Vagina (tissue), 2 donors: ENCODE measurements at regions not wholly inside any gene's neighbourhood (a gene's known extent, or its start where the extent isn't known, plus 50 kb on each side); places are given as distances from the start of the nearest gene placed in this dataset.

Experiments used
- DNase-seq, 2 donors: peaks; one replicate each; pipeline ENCODE4 v3.0.0-alpha.2; 2017; ENCODE audit errors: extremely low spot score in 2 of 2
- H3K27ac ChIP-seq: fragments of 200-600 bp; sonication (generic); one replicate; pipeline ENCODE4 v1.5.1; 2019
- H3K27me3 ChIP-seq: fragments of 200-600 bp; sonication (generic); one replicate; pipeline ENCODE4 v1.5.1; 2019
- H3K36me3 ChIP-seq, 2 donors: fragments of 200-600 bp; sonication (generic); one replicate each; pipeline ENCODE4 v1.5.1; 2017 to 2019
- H3K4me1 ChIP-seq: fragments of 200-600 bp; sonication (generic); one replicate; pipeline ENCODE4 v1.5.1; 2019
- H3K4me3 ChIP-seq, 2 donors: fragments of 200-600 bp; sonication (generic); 1 replicate in 1 of 2; 2 replicates in 1 of 2; pipeline ENCODE4 v1.5.1; 2016 to 2019
- H3K9me3 ChIP-seq: fragments of 200-600 bp; sonication (generic); one replicate; pipeline ENCODE4 v1.5.1; 2019
- CTCF ChIP-seq, 3 experiments: fragments of 450-650 bp in 2 of 3; fragments of 200-600 bp in 1 of 3; sonication (generic) in 1 of 3; IDR thresholded peaks; one replicate each; pipeline ENCODE4 v1.5.1; 2017 to 2019; ENCODE audit warnings: antibody characterized with exemption in 3 of 3, mild to moderate bottlenecking in 2 of 3, moderate library complexity in 2 of 3
- POLR2A ChIP-seq, 2 donors: fragments of 450-650 bp; IDR thresholded peaks; one replicate each; pipeline ENCODE4 v1.6.1; 2017; ENCODE audit warnings: antibody characterized with exemption in 2 of 2, mild to moderate bottlenecking in 2 of 2, moderate library complexity in 2 of 2
- POLR2AphosphoS5 ChIP-seq, 2 donors: sonication (generic); formaldehyde crosslinking; IDR thresholded peaks; one replicate each; pipeline ENCODE4 v1.9.0; 2017; ENCODE audit warnings: antibody characterized with exemption in 2 of 2, mild to moderate bottlenecking in 2 of 2, low read depth in 1 of 2; ENCODE audit not compliant: insufficient read depth in 1 of 2
- intact Hi-C: fragments of 100-400 bp; cut with DNase I; formaldehyde crosslinking; loops from one replicate; pipeline ENCODE4 v1.15.1; 2023

DNA sequence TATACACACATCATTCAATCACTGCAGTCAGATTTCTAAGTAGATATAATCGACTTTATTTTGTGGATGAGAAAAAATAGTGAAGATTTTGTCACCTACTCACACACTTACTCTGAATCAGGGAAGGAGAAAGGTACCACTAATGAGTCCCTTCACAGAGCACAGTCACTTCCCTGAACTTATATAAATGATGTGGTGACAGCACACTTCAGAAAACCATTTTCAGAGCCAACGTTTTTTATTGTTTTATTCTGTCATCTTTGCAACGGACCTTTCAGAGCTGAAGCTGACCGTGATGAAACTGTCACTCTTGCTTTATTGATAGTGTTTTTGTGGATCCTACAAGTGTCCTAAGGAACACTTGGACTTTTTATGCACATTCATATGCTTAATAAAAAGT is 956.6 kb downstream of the SQOR start:
- Histone ChIP-seq H3K4me3 (no peak overlapping the region), H3K27me3 (no peaks in the 10 kb centered on the region), H3K4me1 (no peaks in the 10 kb centered on the region), H3K36me3 (no peaks in the 10 kb centered on the region), H3K27ac (no peak overlapping the region), H3K9me3 (no peaks in the 10 kb centered on the region)
- intact Hi-C loops, result no loop called here
- DNase-seq, result no peak
- TF ChIP-seq POLR2A (IDR thresholded peaks at IDR 0.05) (no peak), POLR2AphosphoS5 (IDR thresholded peaks at IDR 0.05; ENCODE audit: insufficient read depth in 1 of 2, low read depth in 1 of 2) (no peak), CTCF (IDR thresholded peaks at IDR 0.05) (no peak)

- no peaks in the 10 kb centered on the region for H3K36me3 ChIP-seq
- H3K27ac ChIP-seq, result no peak overlapping the region
- no peak overlapping the region for H3K4me3 ChIP-seq
- TF ChIP-seq POLR2A (IDR thresholded peaks at IDR 0.05) (no peak), CTCF (IDR thresholded peaks at IDR 0.05) (no peak), POLR2AphosphoS5 (IDR thresholded peaks at IDR 0.05; ENCODE audit: insufficient read depth in 1 of 2, low read depth in 1 of 2) (no peak)
- DNase-seq, result no peak
- H3K4me1 ChIP-seq, result no peaks in the 10 kb centered on the region
- no peaks in the 10 kb centered on the region for H3K27me3 ChIP-seq
- intact Hi-C loops, result no loop called here
- H3K9me3 ChIP-seq, result no peaks in the 10 kb centered on the region
Observed at GRCh38 chr15:46595016-46595415, 960.2 kb downstream of the SQOR start.

- Histone ChIP-seq H3K27me3 (no peaks in the 10 kb centered on the region), H3K36me3 (no peaks in the 10 kb centered on the region), H3K9me3 (no peaks in the 10 kb centered on the region), H3K4me3 (no peak overlapping the region), H3K4me1 (no peaks in the 10 kb centered on the region), H3K27ac (no peak overlapping the region)
- intact Hi-C loops, result no loop called here
- TF ChIP-seq POLR2AphosphoS5 (IDR thresholded peaks at IDR 0.05; ENCODE audit: insufficient read depth in 1 of 2, low read depth in 1 of 2), result no peak
- TF ChIP-seq POLR2A (IDR thresholded peaks at IDR 0.05), result no peak
- no peak for TF ChIP-seq CTCF (IDR thresholded peaks at IDR 0.05)
- DNase-seq, result no peak
Observed at GRCh38 chr15:46607077-46607476, 972.2 kb downstream of the SQOR start.

GRCh38 chr15:46616033-46616432 is 981.2 kb downstream of the SQOR start:
- Histone ChIP-seq H3K27ac (no peak overlapping the region), H3K9me3 (no peaks in the 10 kb centered on the region), H3K27me3 (no peaks in the 10 kb centered on the region), H3K4me3 (no peak overlapping the region), H3K36me3 (no peaks in the 10 kb centered on the region), H3K4me1 (no peaks in the 10 kb centered on the region)
- DNase-seq, result no peak
- intact Hi-C loops, result no loop called here
- TF ChIP-seq CTCF (IDR thresholded peaks at IDR 0.05) (no peak), POLR2A (IDR thresholded peaks at IDR 0.05) (no peak), POLR2AphosphoS5 (IDR thresholded peaks at IDR 0.05; ENCODE audit: insufficient read depth in 1 of 2, low read depth in 1 of 2) (no peak)

- intact Hi-C loops, result no loop called here
- H3K36me3 ChIP-seq, result no peaks in the 10 kb centered on the region
- no peak for DNase-seq
- TF ChIP-seq CTCF (IDR thresholded peaks at IDR 0.05) (no peak), POLR2AphosphoS5 (IDR thresholded peaks at IDR 0.05; ENCODE audit: insufficient read depth in 1 of 2, low read depth in 1 of 2) (no peak), POLR2A (IDR thresholded peaks at IDR 0.05) (no peak)
- no peaks in the 10 kb centered on the region for H3K9me3 ChIP-seq
- no peak overlapping the region for H3K27ac ChIP-seq
- no peaks in the 10 kb centered on the region for H3K27me3 ChIP-seq
- H3K4me3 ChIP-seq, result no peak overlapping the region
- H3K4me1 ChIP-seq, result no peaks in the 10 kb centered on the region
Observed at GRCh38 chr15:46617507-46617906, 982.7 kb downstream of the SQOR start.
